GM19239 (cell line): ENCODE measurements at regions not wholly inside any gene's neighbourhood (a gene's known extent, or its start where the extent isn't known, plus 50 kb on each side); places are given as distances from the start of the nearest gene placed in this dataset.
"Not testable (repeated sequence)": the region's sequence is repeated elsewhere in the genome, so short reads cannot be mapped to it uniquely, and the experiment has no call there.

Experiments
- DNase-seq: peaks from one replicate; pipeline ENCODE4 v3.0.0; 2011; ENCODE audit warnings: low spot score; ENCODE audit not compliant: insufficient read length
- FAIRE-seq: peaks from 2 replicates; lab custom pipeline; 2011; peaks lifted over from hg19 to GRCh38; lab: Jason Lieb, UNC

DNA sequence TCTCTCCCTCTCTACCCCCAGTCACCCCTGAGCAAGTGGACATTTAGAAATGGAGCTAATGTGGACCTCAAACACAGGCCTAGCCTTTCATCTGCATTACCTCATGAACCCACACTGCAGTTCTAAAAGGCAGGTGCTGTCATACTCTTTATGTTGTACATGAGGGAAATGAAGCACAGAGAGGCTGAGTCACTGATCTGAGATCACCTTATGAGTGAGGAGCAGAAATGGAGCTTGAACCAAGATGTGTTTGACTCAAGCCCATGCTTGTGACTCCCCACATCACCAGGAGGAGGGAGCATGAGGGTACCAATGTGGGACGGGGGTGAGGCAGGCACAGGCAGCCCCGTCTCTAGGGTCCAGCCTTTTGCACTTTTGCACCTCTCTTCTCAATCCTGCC is 702.8 kb downstream of the PTPRU start:
- no peak for FAIRE-seq

DNA sequence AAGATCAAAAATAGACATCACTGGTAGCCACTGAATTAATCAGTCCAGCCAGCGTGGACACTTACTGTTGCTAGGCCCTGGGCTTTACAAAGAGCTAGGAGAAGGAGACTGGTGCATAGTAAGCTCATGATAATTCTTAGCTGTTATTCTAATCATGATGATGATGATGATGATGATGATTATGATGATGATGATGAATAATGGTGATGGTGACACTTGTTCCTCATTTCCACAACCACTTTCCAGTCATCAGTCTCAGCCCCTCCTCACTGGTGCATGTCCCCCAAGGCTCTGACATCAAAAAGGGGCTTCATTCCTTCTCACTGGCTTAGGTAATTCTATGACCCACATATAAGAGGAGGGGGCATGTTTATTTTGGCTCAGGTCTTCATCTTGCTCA is 701.0 kb downstream of the PTPRU start:
- FAIRE-seq (no peak), DNase-seq (no peak)

More for the DNA sequence above, 702.8 kb downstream of the PTPRU start:
- DNase-seq: no peak

- no peak for FAIRE-seq
Measured at GRCh38 chr1:29936031-29936544, 699.8 kb downstream of the PTPRU start.

DNA sequence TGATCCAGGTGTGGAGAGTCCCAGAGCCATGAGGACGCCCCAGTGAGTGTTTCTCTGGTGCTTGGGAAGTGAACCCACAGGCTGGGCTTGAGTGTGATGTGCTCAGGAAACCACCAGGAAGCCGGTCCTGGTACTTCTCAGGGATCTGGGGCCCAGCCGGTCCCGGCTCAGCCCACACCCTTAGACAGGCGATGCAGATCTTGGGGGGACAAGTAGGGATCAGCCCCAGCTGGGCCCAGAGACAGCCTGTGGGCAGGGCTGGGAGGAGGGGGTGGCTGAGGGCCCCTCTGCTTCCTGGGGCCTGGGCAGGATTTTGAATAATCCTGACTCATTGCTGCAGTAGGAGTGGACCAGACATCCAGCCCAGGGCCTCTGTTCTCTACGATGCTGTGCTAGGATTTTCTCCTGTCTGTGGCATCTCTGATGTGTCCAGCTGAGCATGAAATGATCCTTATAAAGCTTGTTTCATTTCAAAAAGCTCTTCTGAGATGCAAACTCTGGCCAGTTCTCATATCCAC is 698.0 kb downstream of the PTPRU start:
- DNase-seq (no peak), FAIRE-seq (no peak)

More at GRCh38 chr1:29936031-29936544, 699.8 kb downstream of the PTPRU start:
- no peak for DNase-seq

DNA sequence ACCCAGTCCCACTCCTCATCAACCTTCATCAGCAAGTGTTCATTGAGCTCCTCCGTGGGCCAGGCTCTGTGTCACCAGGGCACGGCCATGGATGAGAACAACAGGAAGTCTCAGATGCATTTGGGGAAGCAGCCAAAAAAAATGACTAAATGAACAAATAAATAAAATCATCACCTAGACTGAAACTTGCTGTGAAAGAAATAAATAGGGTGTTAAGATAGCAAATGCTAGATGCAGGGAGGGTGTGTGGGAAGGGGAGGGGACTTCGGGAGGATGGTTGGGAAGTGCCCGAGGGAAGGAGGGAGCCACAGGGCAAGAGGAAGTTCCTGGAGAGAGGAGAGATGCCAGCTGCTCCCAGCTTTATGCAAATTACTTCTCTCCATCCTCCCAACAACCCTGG is 696.7 kb downstream of the PTPRU start:
- no peak for FAIRE-seq
- no peak for DNase-seq

DNA sequence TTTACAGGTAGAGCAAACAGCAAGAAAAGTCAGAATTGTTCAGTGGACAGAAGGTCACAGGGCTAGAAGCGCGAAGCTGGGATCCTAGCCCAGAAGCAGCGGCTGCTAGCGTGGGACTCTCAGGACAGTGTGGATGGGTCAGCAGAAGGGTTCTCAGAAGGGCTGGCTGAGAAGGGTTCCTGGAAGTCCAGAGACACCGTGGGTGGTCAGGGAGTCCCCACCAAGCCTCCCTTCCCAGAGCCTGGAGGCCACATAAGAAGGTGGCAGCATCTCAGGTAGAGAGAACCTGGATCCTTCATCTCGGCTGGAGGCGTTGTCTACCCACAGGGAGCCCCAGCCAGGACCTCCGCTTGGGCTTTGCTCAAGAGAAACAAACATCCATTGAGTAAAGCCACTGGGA is 696.3 kb downstream of the PTPRU start:
- FAIRE-seq: no peak
- DNase-seq: no peak

GRCh38 chr1:29931477-29932175 is 695.3 kb downstream of the PTPRU start:
- no peak for FAIRE-seq
- no peak for DNase-seq

- DNase-seq (no peak), FAIRE-seq (no peak)
Measured at GRCh38 chr1:29925058-29925457, 688.7 kb downstream of the PTPRU start.

DNA sequence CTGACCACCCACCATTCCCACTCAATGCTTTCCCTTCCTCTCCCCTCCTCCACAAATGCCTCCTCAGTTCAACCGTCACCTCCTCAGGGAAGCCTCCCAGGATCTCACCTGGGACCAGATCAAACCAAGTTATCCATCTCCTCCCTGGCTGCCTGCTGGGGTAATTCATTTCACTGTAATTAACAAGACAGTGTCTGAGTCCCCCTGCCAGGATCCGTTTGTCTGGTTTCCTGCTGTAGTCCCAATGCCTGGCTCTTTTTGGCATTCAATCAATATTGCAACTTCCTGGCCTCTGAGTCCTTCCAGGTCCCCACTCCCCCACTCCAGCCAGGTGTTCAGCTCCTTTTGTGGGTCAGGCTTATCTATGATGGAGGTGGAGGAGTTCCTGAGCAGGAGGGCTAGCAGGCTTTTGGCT is 687.7 kb downstream of the PTPRU start:
- FAIRE-seq (no peak), DNase-seq (no peak)

DNA sequence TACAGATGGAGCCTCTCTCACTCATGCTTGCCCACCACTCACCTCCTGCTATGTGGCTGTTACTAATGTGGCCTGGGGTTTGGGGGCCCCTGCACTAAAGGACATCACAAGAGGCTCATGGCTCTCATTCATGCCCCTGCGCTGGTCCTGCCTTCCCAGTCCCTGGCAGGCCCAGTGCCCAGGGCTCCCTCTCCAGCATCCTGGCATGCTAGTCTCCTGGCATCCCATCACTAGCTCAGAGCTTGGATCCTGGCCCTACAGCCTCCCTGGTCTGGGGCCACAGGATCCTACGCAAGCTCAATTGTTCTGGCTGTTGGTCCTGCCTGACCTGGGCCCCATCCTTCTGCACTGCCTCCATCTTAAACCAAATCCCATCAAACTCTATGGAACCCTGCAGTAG is 685.4 kb downstream of the PTPRU start:
- FAIRE-seq: no peak
- DNase-seq: no peak

GRCh38 chr1:29920784-29921183 is 684.5 kb downstream of the PTPRU start:
- no peak for FAIRE-seq

GRCh38 chr1:29920316-29920715 is 684.0 kb downstream of the PTPRU start:
- DNase-seq (no peak), FAIRE-seq (no peak)

More at GRCh38 chr1:29920784-29921183, 684.5 kb downstream of the PTPRU start:
- no peak for DNase-seq

DNA sequence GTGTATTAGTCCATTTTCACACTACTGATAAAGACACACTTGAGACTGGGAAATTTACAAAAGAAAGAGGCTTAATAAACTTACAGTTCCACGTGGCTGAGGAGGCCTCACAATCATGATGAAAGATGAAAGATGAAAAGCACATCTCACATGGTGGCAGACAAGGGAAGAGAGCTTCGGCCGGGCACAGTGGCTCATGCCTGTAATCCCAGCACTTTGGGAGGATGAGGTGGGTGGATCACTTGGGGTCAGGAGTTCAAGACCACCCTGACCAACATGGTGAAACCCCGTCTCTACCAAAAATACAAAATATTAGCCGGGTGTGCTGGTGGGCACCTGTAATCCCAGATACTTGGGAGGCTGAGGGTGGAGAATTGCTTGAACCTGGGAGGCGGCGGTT is 682.7 kb downstream of the PTPRU start:
- not testable (repeated sequence) for DNase-seq, FAIRE-seq

- DNase-seq (no peak), FAIRE-seq (no peak)
Measured at GRCh38 chr1:29916656-29917369, 680.5 kb downstream of the PTPRU start.

- FAIRE-seq (no peak), DNase-seq (no peak)
Measured at GRCh38 chr1:29914936-29915335, 678.6 kb downstream of the PTPRU start.

DNA sequence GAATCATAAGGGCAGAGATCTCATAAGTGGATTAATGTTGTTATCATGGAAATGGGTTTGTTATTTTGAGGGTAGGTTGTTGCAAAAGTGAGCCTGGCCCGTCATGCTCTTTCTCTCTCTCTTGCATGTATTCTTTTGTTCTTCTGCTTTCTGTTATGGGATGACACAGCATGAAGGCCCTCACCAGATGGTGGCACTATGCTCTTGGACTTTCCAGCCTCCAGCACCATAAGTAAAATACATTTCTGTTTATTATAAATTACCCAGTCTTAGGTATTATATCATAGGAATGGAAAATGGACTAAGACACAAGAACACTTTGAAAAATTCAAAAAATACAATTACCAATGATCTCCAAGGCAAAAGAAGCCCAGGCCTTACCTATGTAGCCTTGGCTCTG is 676.1 kb downstream of the PTPRU start:
- DNase-seq: no peak
- no peak for FAIRE-seq

- DNase-seq (no peak), FAIRE-seq (no peak)
Measured at GRCh38 chr1:29909962-29910361, 673.6 kb downstream of the PTPRU start.

GRCh38 chr1:29907596-29907995 is 671.3 kb downstream of the PTPRU start:
- DNase-seq (no peak), FAIRE-seq (no peak)

- FAIRE-seq: no peak
- no peak for DNase-seq
Measured at GRCh38 chr1:29906927-29907326, 670.6 kb downstream of the PTPRU start.

DNA sequence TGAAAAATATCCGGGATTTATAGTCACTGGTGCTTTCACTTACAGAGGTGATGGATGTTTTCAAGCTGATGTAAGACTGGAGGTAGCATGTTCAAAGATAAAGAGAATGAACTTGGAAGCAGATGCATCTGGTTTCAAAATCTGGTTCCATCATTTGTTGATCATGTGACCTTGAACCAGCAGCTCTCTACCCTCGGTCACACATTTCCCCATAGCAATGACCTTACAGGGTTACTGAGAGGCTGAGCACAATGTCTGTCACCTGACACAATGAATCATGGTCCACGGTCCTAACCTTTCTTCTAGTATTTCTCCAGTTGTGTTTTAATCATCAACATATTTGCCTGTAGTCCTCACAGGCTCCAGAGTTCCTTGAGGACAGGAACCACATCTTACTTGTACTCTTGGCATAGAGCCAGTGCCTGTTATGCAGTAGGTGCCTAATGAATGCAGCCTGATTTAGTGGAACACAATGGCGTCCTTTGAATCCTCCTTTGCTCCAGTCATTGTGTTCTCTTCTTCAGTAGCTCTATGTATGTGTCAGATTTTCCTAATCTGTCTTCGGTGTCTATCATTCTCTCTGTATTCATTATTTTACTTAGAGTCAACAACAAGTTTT is 667.3 kb downstream of the PTPRU start:
- DNase-seq (no peak), FAIRE-seq (no peak)
